Sigmoid colon (tissue), 4 donors: ENCODE measurements at regions not wholly inside any gene's neighbourhood (a gene's known extent, or its start where the extent isn't known, plus 50 kb on each side); places are given as distances from the start of the nearest gene placed in this dataset.

Experiments
- EP300 ChIP-seq, 4 donors: sonication (generic); formaldehyde crosslinking; IDR thresholded peaks; one replicate each; pipeline ENCODE4 v1.6.1; 2017; ENCODE audit warnings: antibody characterized with exemption in 4 of 4
- TF ChIP-seq, protein P1 (sequence below), 4 experiments: fragments of 450-650 bp in 3 of 4; fragments of 200-600 bp in 1 of 4; IDR thresholded peaks; one replicate each; pipeline ENCODE4 v1.5.1; 2016 to 2019; ENCODE audit warnings: antibody characterized with exemption in 4 of 4, mild to moderate bottlenecking in 3 of 4, moderate library complexity in 2 of 4

DNA sequence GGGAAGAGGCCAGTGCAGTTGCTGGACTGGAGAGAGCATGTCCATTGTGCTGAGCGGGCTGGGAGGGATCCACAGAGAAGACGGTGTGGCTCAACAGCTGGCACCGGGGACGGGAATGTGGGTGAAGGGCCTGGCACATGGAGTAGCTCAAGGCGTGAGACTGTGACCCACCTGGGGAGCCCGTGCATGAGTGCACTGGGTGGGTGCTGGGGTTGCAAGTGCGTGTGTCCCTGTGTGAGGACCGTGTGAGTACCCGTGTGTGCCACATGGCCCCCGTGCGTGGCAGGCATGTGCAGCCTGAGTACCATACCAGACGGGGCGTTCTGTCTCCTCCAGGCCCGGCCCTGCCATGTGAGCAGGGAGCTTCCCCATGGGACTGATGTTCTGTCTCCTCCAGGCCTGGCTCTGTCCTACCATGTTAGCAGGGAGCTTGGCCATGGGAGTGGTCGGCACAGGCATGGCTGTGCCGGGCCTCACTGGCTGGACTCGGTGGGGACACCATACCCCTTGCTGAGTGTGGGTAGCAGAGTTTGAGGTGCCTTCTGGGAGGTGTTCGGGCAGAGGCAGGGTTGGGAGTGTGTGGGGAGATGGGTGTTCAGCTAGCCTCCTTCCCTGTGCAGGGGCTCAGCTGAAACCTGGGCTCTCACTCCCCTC is 234.4 kb downstream of the TMEM121 start:
- TF ChIP-seq EP300 (IDR thresholded peaks at IDR 0.05), result no peak
- TF ChIP-seq, protein P1, sequence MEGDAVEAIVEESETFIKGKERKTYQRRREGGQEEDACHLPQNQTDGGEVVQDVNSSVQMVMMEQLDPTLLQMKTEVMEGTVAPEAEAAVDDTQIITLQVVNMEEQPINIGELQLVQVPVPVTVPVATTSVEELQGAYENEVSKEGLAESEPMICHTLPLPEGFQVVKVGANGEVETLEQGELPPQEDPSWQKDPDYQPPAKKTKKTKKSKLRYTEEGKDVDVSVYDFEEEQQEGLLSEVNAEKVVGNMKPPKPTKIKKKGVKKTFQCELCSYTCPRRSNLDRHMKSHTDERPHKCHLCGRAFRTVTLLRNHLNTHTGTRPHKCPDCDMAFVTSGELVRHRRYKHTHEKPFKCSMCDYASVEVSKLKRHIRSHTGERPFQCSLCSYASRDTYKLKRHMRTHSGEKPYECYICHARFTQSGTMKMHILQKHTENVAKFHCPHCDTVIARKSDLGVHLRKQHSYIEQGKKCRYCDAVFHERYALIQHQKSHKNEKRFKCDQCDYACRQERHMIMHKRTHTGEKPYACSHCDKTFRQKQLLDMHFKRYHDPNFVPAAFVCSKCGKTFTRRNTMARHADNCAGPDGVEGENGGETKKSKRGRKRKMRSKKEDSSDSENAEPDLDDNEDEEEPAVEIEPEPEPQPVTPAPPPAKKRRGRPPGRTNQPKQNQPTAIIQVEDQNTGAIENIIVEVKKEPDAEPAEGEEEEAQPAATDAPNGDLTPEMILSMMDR (IDR thresholded peaks at IDR 0.05), result no peak
